K562 (cell line): ENCODE measurements at regions not wholly inside any gene's neighbourhood (a gene's known extent, or its start where the extent isn't known, plus 50 kb on each side); places are given as distances from the start of the nearest gene placed in this dataset.

Experiments used
- BRD4 ChIP-seq: fragments of 200-600 bp; sonication (generic); IDR thresholded peaks from 2 replicates; pipeline ENCODE4 v1.6.1; 2017; ENCODE audit warnings: inconsistent platforms
- CLOCK ChIP-seq: fragments of 250-450 bp; sonication (Bioruptor Pico); IDR thresholded peaks from 2 replicates; pipeline ENCODE4 v1.4.0; 2020; ENCODE audit warnings: mild to moderate bottlenecking, moderate library complexity, borderline replicate concordance
- FOXP4 ChIP-seq: sonication (generic); formaldehyde crosslinking; IDR thresholded peaks from 2 replicates; pipeline ENCODE4 v1.8.0; 2022; ENCODE audit warnings: mild to moderate bottlenecking, missing genetic modification reagents, borderline replicate concordance
- HINFP ChIP-seq: fragments of 450-650 bp; conservative IDR thresholded peaks from 2 replicates; pipeline ENCODE4 v1.6.1; 2016; ENCODE audit warnings: missing genetic modification characterization, low read depth, mild to moderate bottlenecking, control low read depth, missing compliant biosample characterization
- MCM3 ChIP-seq: fragments of 450-650 bp; IDR thresholded peaks from 2 replicates; pipeline ENCODE4 v1.6.1; 2016
- MCM5 ChIP-seq: fragments of 450-650 bp; IDR thresholded peaks from 2 replicates; pipeline ENCODE4 v1.6.1; 2016; ENCODE audit warnings: low read depth
- MTA3 ChIP-seq: fragments of 450-650 bp; formaldehyde crosslinking; IDR thresholded peaks from 2 replicates; pipeline ENCODE4 v1.6.1; 2017; ENCODE audit warnings: mild to moderate bottlenecking, borderline replicate concordance
- PHF8 ChIP-seq: fragments of 200-600 bp; sonication (generic); IDR thresholded peaks from 2 replicates; pipeline ENCODE4 v1.6.1; 2012; ENCODE audit warnings: mixed run types, mild to moderate bottlenecking, inconsistent platforms, low read length, moderate library complexity, borderline replicate concordance
- RFX7 ChIP-seq: fragments of 250-450 bp; sonication (Bioruptor Pico); IDR thresholded peaks from 2 replicates; pipeline ENCODE4 v1.5.1; 2021; ENCODE audit warnings: mild to moderate bottlenecking
- RUNX1 ChIP-seq: sonication (generic); IDR thresholded peaks from 2 replicates; pipeline ENCODE4 v1.6.1; 2016; ENCODE audit warnings: antibody characterized with exemption, low read depth
- SIN3B ChIP-seq: fragments of 450-650 bp; IDR thresholded peaks from 2 replicates; pipeline ENCODE4 v1.6.1; 2017; ENCODE audit warnings: low read depth, mild to moderate bottlenecking, moderate library complexity
- SRSF3 ChIP-seq: fragments of 200-400 bp; formaldehyde crosslinking; IDR thresholded peaks from 2 replicates; pipeline ENCODE4 v1.6.1; 2016; ENCODE audit warnings: mild to moderate bottlenecking, low read length, moderate library complexity; ENCODE audit not compliant: insufficient read depth
- TAF1 ChIP-seq: IDR thresholded peaks from 2 replicates; pipeline ENCODE4 v1.6.1; 2011; ENCODE audit warnings: mild to moderate bottlenecking, low read length, moderate library complexity; ENCODE audit not compliant: insufficient read depth, control insufficient read depth, severe bottlenecking; ENCODE audit errors: extremely low read depth
- TAF7 ChIP-seq: fragments of 450-650 bp; IDR thresholded peaks from 2 replicates; pipeline ENCODE4 v1.6.1; 2016; ENCODE audit warnings: missing genetic modification characterization, missing compliant biosample characterization
- TBP ChIP-seq: optimal IDR thresholded peaks from 2 replicates; pipeline ENCODE3; 2011; ENCODE audit warnings: low read depth, low read length, improper control_type of control experiment
- TCF7L2 ChIP-seq: fragments of 150-350 bp; IDR thresholded peaks from 2 replicates; pipeline ENCODE4 v1.6.1; 2016; ENCODE audit warnings: low read depth, mild to moderate bottlenecking, low read length, moderate library complexity
- TEAD2 ChIP-seq: fragments of 450-650 bp; IDR thresholded peaks from 2 replicates; pipeline ENCODE4 v1.6.1; 2016; ENCODE audit warnings: missing genetic modification characterization, control low read depth, missing compliant biosample characterization
- ZC3H11A ChIP-seq: IDR thresholded peaks from 2 replicates; pipeline ENCODE4 v1.6.1; 2012; ENCODE audit warnings: low read depth, low read length, improper control_type of control experiment
- ZNF146 ChIP-seq: IDR thresholded peaks from one replicate; pipeline ENCODE4 v1.6.1; 2018; ENCODE audit warnings: missing compliant biosample characterization; ENCODE audit not compliant: unreplicated experiment
- ZNF57 ChIP-seq: fragments of 450-650 bp; formaldehyde crosslinking; IDR thresholded peaks from 2 replicates; pipeline ENCODE4 v1.4.0; 2020; ENCODE audit warnings: mild to moderate bottlenecking, moderate library complexity
- ZNF639 ChIP-seq, 2 experiments: fragments of 200-800 bp in 1 of 2; sonication (Bioruptor generic) in 1 of 2; sonication (generic) in 1 of 2; formaldehyde crosslinking in 1 of 2; IDR thresholded peaks in 1 of 2; conservative IDR thresholded peaks in 1 of 2; 2 replicates each; pipeline versions ENCODE4 v1.5.0 to v1.6.1; 2016 to 2020; ENCODE audit warnings: missing compliant biosample characterization in 1 of 2, missing genetic modification characterization in 1 of 2, missing genetic modification reagents in 1 of 2

GRCh38 chr6:86683132-86683908 is 254.0 kb upstream of the HTR1E start (continued):
- TF ChIP-seq SRSF3 (no peak), TAF7 (tag) (0 out of 2 replicates have a peak, but pooled peaks have one; percentile 15), SIN3B (no peak), CLOCK (no peak), ZC3H11A (no peak), RUNX1 (no peak), ZNF639 (CRISPR knock-in tag; conservative IDR thresholded peaks at IDR 0.05 in 1 of 2, IDR thresholded peaks at IDR 0.05 in 1 of 2) (peak in 1 of 2 experiments; percentile 81; a peak in 2 of 4 replicates), ZNF146 (no peak), TCF7L2 (no peak), FOXP4 (CRISPR knock-in tag) (no peak), RFX7 (CRISPR knock-in tag) (no peak), MTA3 (0 out of 2 replicates have a peak, but pooled peaks have one; percentile 50), ZNF57 (CRISPR knock-in tag) (no peak), MCM5 (no peak), MCM3 (no peak), PHF8 (no peak), TBP (no peak), TEAD2 (tag) (no peak; the same call in 1 of the 2 replicates), BRD4 (no peak), TAF1 (peak; percentile 22), HINFP (tag) (peak; percentile 62; the same call in 1 of the 2 replicates)
